KMS-11 (cell line): ENCODE measurements at regions not wholly inside any gene's neighbourhood (a gene's known extent, or its start where the extent isn't known, plus 50 kb on each side); places are given as distances from the start of the nearest gene placed in this dataset.

ENCODE experiments used
- H2AFZ ChIP-seq: fragments of 200-600 bp; sonication (generic); 2 replicates; pipeline ENCODE4 v1.6.1; 2016; ENCODE audit warnings: antibody characterized with exemption, mixed run types, low read depth
- H3K27ac ChIP-seq: fragments of 200-600 bp; sonication (generic); 2 replicates; pipeline ENCODE4 v1.6.1; 2016; ENCODE audit warnings: mild to moderate bottlenecking, mixed run types
- H3K27me3 ChIP-seq: fragments of 200-600 bp; sonication (generic); 2 replicates; pipeline ENCODE4 v1.6.1; 2017; ENCODE audit warnings: mild to moderate bottlenecking, low read depth, mixed run types, moderate library complexity; ENCODE audit not compliant: insufficient read depth
- H3K36me3 ChIP-seq: fragments of 200-600 bp; sonication (generic); 2 replicates; pipeline ENCODE4 v1.6.1; 2017; ENCODE audit warnings: mild to moderate bottlenecking, mixed run types; ENCODE audit not compliant: insufficient read depth
- H3K4me1 ChIP-seq: fragments of 200-600 bp; sonication (generic); 2 replicates; pipeline ENCODE4 v1.6.1; 2016; ENCODE audit warnings: mild to moderate bottlenecking, low read depth, mixed run types; ENCODE audit not compliant: poor library complexity, severe bottlenecking
- H3K4me2 ChIP-seq: fragments of 200-600 bp; sonication (generic); 2 replicates; pipeline ENCODE4 v1.7.0; 2016; ENCODE audit warnings: mild to moderate bottlenecking, mixed run types
- H3K4me3 ChIP-seq: fragments of 200-600 bp; sonication (generic); IDR thresholded peaks from 2 replicates; pipeline ENCODE4 v1.6.1; 2017; ENCODE audit warnings: low read depth, low read length, mixed read lengths; ENCODE audit not compliant: insufficient read depth
- H3K79me2 ChIP-seq: fragments of 200-600 bp; sonication (generic); 2 replicates; pipeline ENCODE4 v1.6.1; 2016; ENCODE audit warnings: low read depth, mixed run types; ENCODE audit not compliant: insufficient read depth
- H3K9ac ChIP-seq: fragments of 200-600 bp; sonication (generic); 2 replicates; pipeline ENCODE4 v1.6.1; 2016; ENCODE audit warnings: mild to moderate bottlenecking, mixed run types
- H4K20me1 ChIP-seq: fragments of 200-600 bp; sonication (generic); 2 replicates; pipeline ENCODE4 v1.6.1; 2016; ENCODE audit warnings: mild to moderate bottlenecking, mixed run types; ENCODE audit not compliant: insufficient read depth
- TF ChIP-seq, protein P1 (sequence below): fragments of 200-600 bp; sonication (generic); conservative IDR thresholded peaks from 2 replicates; pipeline ENCODE4 v1.6.1; 2017; ENCODE audit warnings: low read depth, mild to moderate bottlenecking, antibody characterized with exemption, low read length, moderate library complexity, mixed read lengths

DNA sequence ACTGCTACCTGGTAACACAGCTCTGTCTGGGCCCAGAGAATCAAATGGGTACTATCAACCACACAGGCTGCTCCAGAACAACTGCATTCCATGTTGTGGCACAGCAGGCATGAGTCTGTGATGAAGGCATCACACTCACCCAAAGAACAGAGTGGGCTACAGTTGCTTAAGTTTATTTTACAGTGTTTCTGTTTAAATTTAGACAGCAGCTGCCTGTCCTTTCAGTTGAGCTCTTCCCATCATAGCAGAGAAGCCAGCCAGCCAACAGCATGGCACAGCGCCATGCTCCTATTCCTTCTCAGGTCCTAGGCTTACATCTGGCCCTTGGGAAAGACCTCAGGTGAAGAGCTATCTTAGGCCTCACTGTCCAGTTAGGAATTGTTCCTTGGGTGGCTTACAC is 147.0 kb upstream of the FRMD6 start:
- peak overlapping the region; percentile 4; the same call in 1 of the 2 replicates for H3K4me2 ChIP-seq
- TF ChIP-seq, protein P1, sequence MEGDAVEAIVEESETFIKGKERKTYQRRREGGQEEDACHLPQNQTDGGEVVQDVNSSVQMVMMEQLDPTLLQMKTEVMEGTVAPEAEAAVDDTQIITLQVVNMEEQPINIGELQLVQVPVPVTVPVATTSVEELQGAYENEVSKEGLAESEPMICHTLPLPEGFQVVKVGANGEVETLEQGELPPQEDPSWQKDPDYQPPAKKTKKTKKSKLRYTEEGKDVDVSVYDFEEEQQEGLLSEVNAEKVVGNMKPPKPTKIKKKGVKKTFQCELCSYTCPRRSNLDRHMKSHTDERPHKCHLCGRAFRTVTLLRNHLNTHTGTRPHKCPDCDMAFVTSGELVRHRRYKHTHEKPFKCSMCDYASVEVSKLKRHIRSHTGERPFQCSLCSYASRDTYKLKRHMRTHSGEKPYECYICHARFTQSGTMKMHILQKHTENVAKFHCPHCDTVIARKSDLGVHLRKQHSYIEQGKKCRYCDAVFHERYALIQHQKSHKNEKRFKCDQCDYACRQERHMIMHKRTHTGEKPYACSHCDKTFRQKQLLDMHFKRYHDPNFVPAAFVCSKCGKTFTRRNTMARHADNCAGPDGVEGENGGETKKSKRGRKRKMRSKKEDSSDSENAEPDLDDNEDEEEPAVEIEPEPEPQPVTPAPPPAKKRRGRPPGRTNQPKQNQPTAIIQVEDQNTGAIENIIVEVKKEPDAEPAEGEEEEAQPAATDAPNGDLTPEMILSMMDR: no peak
- H4K20me1 ChIP-seq: no peaks in the 10 kb centered on the region
- H2AFZ ChIP-seq: peak overlapping the region; percentile 52; the same call in 1 of the 2 replicates
- H3K36me3 ChIP-seq: no peaks in the 10 kb centered on the region
- H3K4me3 ChIP-seq: no peak overlapping the region
- no peaks in the 10 kb centered on the region for H3K27me3 ChIP-seq
- H3K27ac ChIP-seq: no peak overlapping the region
- H3K9ac ChIP-seq: no peak overlapping the region
- H3K79me2 ChIP-seq: no peaks in the 10 kb centered on the region
- H3K4me1 ChIP-seq: peaks cover 9% of the 10 kb centered on the region

DNA sequence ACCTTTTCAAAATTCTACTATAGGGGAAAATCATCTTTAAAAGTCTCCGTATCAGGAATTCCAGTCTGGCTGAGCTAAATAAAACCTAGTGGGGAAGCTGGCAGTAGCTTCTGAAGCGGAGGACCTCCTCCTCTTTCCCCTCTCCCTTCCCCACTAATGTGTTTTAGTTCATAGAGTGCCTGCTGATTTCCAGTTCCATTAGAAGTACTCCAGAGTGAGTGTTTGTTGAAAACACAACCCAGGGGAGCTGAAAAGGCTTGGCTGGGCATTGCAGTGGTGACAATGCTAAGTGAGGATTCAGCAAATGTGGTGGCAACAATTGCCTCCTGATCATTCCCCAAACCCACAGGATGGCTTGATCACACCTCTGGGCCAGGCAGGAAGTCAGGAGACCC is 144.2 kb upstream of the FRMD6 start:
- no peaks in the 10 kb centered on the region for H3K79me2 ChIP-seq
- TF ChIP-seq, protein P1: no peak
- no peak overlapping the region for H2AFZ ChIP-seq
- no peaks in the 10 kb centered on the region for H4K20me1 ChIP-seq
- H3K9ac ChIP-seq: no peak overlapping the region
- no peak overlapping the region for H3K4me3 ChIP-seq
- no peak overlapping the region for H3K4me2 ChIP-seq
- H3K27me3 ChIP-seq: no peaks in the 10 kb centered on the region
- H3K4me1 ChIP-seq: peaks cover 9% of the 10 kb centered on the region
- no peak overlapping the region for H3K27ac ChIP-seq
- no peaks in the 10 kb centered on the region for H3K36me3 ChIP-seq

DNA sequence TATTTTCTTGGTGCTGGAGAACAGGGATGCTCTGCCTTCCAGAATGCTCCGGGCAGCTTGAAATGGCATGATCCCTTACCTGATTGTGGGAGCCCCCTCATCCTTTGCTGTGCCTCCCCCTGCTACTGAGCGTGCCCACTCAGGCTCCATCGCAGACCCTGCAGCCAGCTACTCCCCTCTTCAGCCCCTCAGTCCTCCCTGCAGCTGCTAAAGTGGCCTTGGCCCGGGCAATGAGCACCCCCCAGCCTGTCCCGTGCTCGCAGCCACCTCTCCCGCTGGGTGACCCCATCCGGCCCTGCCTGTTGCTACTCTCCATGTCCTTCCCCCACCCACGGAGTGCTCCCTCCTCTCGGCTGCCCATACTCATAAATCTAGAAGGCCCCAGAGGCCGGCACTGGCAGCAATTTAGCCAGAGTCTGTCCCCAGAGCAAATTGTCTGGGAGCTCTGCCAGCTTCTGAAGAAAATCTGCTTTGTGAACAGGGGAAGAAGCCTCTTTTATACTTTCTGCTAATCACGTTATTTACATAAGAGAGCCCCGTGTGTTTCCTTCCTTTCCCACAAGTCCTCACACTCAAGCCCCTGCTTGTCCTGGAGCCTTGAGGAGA is 143.7 kb upstream of the FRMD6 start:
- no peak overlapping the region for H3K9ac ChIP-seq
- no peaks in the 10 kb centered on the region for H3K27me3 ChIP-seq
- no peak overlapping the region for H2AFZ ChIP-seq
- H3K4me2 ChIP-seq: no peak overlapping the region
- TF ChIP-seq, protein P1: no peak
- no peaks in the 10 kb centered on the region for H3K36me3 ChIP-seq
- no peak overlapping the region for H3K27ac ChIP-seq
- H3K79me2 ChIP-seq: no peaks in the 10 kb centered on the region
- no peak overlapping the region for H3K4me3 ChIP-seq
- no peaks in the 10 kb centered on the region for H4K20me1 ChIP-seq
- H3K4me1 ChIP-seq: peaks cover 9% of the 10 kb centered on the region

DNA sequence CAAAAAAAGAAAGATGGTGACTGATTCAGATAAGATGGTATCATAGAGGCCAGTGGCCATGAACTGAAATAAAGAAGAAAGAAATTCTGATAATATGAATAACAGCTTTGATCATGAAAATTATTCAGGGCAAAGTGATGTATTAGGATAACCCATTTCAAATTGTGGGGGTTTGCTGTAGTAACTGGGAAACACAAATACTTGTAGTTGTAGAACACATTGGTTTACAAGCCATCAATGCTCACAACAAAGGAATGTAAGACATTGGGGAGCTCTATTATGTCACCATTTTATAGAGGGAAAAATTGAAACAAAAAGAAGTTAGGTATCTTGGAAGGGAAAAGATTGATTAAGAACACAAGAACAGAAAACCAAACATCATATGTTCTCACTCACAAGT is 140.4 kb upstream of the FRMD6 start:
- Histone ChIP-seq H2AFZ (no peak overlapping the region), H3K36me3 (no peaks in the 10 kb centered on the region), H3K27me3 (no peaks in the 10 kb centered on the region), H3K79me2 (no peaks in the 10 kb centered on the region), H4K20me1 (no peaks in the 10 kb centered on the region), H3K4me2 (no peak overlapping the region), H3K4me3 (no peak overlapping the region), H3K27ac (no peak overlapping the region), H3K9ac (no peak overlapping the region), H3K4me1 (no peaks in the 10 kb centered on the region)
- TF ChIP-seq, protein P1: no peak
